GOT3 (cell line): ENCODE measurements at regions not wholly inside any gene's neighbourhood (a gene's known extent, or its start where the extent isn't known, plus 50 kb on each side); places are given as distances from the start of the nearest gene placed in this dataset.

Source experiments
- DNase-seq: peaks from one replicate; lab custom pipeline; 2025; ENCODE audit warnings: mixed read lengths; lab: John Stamatoyannopoulos, UW

DNA sequence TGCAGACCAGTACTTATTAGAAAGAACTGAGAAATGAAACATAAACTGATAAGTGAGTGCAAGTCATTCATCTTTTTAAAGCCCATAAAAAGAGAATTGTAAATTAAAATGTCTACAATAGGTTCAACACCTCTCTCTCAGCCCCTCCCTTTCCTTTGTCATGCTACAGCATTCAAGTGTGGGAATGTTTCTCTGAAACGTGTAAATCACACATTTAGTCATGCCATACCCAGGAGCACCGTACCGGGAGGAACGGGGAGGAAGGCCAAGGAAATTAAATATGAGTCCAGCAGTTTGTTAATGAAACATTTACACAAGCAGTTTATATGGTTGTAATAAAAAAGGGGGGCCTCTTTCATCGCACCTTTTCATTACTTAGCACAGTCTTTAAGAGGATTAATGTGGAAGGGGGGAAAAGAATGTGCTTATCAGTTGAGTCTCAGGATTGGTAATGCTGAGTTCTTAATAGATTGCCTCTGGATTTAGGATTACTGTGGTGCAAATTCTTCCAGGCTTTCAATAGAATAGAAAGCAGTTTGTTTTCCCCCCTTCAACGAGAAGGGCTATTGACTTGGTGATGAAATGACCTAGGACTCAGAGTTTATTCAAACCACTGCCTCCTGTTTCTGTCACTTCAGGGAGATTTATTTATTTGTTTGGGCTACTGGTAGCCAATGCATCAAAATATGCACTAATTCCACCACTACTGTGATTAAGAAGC is 176.0 kb upstream of the ZNF608 start:
- DNase-seq: no peak

GRCh38 chr5:124923131-124923530 is 176.7 kb upstream of the ZNF608 start:
- DNase-seq: no peak

- DNase-seq: no peak
Measured at GRCh38 chr5:124924729-124925128, 178.3 kb upstream of the ZNF608 start.

- DNase-seq: no peak
Measured at GRCh38 chr5:124927735-124928134, 181.3 kb upstream of the ZNF608 start.

DNA sequence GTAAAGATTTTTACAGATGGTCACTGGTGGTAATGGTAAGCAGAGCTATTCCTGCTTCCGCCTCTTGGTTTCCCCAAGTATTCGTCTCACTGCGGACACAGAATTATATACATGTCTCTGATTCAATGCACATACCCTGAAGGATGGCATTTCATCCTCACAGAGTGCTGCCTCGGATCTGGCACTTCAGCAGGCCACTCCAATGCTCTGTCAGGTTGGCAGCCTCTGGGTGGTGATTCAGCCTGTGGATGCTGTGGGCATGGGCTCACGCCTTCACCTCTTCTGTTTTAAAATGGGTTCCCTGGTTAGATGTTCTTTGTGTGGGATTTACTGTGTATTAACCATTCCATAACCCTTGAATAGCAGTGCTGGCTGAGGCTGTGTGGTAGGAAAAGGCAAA is 182.6 kb upstream of the ZNF608 start:
- no peak for DNase-seq

- no peak for DNase-seq
Measured at GRCh38 chr5:124932791-124933600, 186.6 kb upstream of the ZNF608 start.

DNA sequence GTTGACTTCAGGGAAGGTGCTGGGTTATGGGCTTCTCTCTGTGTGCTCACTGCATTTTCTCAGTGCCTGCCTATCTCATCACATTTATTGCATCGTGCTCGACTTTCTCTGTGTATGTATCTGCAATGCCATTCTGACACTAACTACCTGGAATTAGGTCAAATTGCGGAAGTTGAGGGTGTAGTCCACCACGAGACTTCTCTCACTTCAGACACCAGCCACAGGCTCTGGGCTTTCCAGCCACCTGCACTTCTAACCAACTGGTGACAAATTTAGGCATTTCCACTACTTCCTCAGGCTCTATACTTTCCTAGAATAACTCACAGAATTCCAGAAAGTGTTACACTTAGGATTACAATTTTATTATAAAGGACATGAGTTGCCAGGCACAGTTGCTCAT is 188.6 kb upstream of the ZNF608 start:
- DNase-seq: no peak

DNA sequence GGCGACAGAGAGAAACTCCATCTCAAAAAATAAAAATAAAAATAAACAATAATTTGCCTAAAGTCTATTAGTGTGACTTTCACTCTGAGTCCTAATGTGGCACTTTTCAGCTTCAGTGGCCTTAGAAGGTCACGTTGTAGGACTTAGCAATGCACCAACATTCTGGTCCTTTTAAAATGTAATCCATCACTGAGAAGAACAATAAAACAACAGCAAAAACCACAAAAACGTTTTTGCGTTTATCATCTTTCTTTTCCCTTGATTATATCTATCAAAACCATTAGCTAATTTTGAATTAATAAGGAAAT is 190.1 kb upstream of the ZNF608 start:
- DNase-seq: no peak

DNA sequence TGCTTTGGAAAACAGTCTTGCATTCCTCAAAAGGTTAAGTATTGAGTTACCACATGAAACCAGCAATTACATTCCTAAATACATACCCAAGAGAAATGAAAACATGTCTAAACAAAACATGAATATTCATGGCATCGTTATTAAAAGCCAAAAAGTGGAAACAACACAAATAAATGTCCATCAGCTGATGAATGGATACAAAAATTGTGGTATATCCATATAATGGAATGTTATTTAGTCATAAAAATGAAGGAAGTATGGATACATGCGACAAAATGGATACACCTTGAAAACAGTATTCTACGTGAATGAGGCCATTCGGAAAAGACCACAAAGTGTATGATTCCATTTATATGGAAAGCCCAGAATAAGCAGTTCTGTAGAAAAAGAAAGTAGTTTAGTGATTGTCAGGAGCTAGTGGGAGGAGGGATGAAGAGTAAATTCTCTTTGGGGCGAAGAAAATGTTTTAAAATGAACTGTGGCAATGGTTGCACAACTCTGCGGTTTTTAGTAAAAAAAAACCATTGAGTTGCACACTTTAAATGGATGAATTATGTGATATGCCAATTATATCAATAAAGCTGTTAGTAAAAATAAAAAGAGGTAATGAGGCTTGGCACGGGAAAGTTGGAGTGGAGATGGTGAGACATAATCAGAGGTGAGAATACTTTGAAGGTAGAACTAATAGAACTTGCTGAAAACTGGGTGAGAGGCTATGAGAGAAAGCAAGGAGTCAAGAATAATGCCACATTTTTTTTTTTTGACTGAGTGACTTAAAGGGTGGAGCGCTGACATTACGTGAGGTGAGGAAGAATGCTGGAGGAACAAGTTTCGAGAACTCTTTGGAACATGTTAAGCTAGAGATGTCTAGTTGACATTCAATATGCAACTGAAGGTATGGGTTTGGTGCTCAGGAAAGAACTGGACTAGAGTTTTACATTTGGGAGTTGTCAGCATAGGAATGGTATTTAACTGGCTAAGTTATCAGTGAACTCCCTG is 194.9 kb upstream of the ZNF608 start:
- no peak for DNase-seq

DNA sequence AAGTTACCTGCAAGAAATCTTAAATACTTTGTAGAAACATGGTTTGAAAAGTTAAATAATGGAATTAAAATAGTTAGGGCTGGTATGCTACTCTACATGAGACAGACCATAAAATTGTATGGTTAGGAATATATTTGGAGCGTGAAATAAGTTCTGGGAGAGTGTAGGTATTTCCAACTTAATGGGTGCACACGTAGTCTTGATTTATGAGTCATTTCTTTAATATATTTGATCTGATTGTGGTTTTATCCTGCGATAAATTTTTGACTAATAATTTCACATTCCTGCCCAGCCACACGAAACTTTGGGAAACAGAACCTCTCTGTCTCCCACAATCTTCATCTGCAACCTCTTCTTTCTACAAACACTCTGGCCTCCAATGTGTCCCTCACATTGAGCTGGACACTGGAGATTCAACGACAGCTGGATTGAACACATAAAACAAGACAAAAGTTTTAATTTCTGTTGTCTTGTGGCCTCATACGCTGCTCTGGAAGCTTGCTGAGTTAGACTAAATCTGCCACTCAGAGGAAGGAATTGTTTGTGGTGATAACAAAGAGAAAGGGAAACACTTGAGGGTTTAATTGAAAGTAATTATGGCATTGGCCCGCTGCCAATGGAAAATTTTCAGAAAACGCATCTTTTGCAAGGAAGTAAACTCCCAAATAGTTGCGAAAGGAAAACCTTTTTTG is 201.8 kb upstream of the ZNF608 start:
- DNase-seq: no peak

- no peak for DNase-seq
Measured at GRCh38 chr5:124948754-124949275, 202.4 kb upstream of the ZNF608 start.

DNA sequence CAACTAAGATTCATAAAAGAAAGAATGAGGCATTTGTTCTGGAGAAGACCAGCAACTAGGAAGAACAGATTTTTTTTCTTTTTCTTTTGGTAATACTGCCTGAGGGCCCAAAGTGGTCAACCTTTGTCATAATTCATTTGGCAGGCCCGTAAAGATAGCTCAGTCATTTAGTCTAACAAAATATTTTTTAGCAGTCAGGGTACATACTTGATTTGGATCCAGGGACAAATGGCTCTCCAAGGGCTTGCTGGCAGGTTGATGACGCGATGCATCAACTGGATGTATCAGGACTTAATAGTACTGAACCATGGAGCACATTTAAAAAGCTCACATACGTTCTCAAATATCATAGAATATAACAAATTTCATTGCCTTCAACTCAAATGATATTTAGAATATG is 203.4 kb upstream of the ZNF608 start:
- DNase-seq: no peak

GRCh38 chr5:124951105-124951504 is 204.7 kb upstream of the ZNF608 start:
- DNase-seq: no peak

GRCh38 chr5:124951661-124952060 is 205.2 kb upstream of the ZNF608 start:
- no peak for DNase-seq

GRCh38 chr5:124952079-124952478 is 205.6 kb upstream of the ZNF608 start:
- DNase-seq: no peak

DNA sequence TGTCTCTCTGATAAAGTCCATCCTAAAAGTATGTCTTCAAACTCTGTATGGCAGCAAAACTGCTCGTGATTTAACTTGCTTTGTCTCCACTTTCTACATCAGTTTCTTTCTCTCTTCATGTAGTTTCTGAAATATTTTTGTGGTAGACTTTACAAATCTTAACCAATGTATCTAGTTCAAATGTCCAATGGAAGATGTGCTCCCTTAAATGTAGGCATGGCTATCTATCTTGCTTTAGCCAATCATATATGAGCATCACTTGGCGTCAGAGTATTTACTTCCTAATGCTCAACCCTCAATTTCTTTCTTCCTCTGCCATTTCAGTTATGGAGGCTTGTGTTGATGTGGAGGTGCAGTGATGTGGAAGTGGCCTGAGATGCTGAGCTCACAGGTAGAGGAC is 206.1 kb upstream of the ZNF608 start:
- DNase-seq: no peak

DNA sequence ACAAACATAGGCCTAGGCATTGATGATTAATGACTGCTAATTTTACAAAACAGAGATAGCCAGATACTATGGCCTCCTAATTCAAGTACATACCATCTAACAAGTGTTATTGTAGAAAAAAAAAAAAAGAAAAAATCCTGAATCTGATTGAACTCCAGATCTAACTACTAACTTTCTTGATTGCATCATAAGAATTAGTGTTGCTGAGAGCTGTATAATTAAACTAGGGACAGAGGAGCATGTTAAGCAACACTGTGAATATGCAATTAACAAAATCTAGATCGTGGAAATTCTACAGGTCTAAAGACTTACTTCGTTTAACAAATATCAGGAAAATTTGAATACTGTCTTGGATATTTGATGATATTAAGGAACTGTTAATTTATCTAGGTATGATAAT is 208.3 kb upstream of the ZNF608 start:
- DNase-seq: no peak

- no peak for DNase-seq
Measured at GRCh38 chr5:124956471-124957029, 210.1 kb upstream of the ZNF608 start.

DNA sequence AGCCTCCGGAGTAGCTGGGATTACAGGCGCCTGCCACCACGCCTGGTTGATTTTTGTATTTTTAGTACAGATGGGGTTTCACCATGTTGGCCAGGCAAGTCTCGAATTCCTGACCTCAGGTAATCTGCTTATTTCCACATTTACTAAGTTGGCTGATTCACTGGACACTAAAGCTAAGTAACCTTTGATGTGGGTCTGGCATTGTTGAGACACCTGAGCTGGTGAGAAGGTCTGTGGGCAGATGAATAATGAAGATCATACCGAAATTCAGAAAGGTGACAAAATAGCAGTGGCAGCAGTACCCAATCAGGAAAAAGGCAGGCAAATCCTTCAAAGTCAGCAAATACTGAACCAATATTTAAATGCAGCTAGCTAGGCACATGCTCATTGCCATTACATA is 210.6 kb upstream of the ZNF608 start:
- DNase-seq: no peak

- DNase-seq: no peak
Measured at GRCh38 chr5:124960266-124960665, 213.8 kb upstream of the ZNF608 start.

GRCh38 chr5:124961521-124961920 is 215.1 kb upstream of the ZNF608 start:
- no peak for DNase-seq
